Glutamatergic neuron (in vitro differentiated cells): ENCODE measurements at regions not wholly inside any gene's neighbourhood (a gene's known extent, or its start where the extent isn't known, plus 50 kb on each side); places are given as distances from the start of the nearest gene placed in this dataset.

Experiments
- DNase-seq: peaks from one replicate; pipeline ENCODE4 v3.0.0; 2022
- H3K27ac Mint-ChIP-seq: one replicate; pipeline ENCODE4 v1.8.0; 2020; ENCODE audit warnings: mild to moderate bottlenecking, mixed read lengths, inconsistent platforms; ENCODE audit not compliant: unreplicated experiment
- H3K27me3 Mint-ChIP-seq: one replicate; pipeline ENCODE4 v1.8.0; 2020; ENCODE audit warnings: mild to moderate bottlenecking, moderate library complexity, mixed read lengths, inconsistent platforms; ENCODE audit not compliant: unreplicated experiment
- H3K36me3 Mint-ChIP-seq: one replicate; pipeline ENCODE4 v1.8.0; 2020; ENCODE audit warnings: mild to moderate bottlenecking, mixed read lengths, inconsistent platforms; ENCODE audit not compliant: unreplicated experiment
- H3K4me1 Mint-ChIP-seq: one replicate; pipeline ENCODE4 v1.8.0; 2020; ENCODE audit warnings: mild to moderate bottlenecking, low read depth, mixed read lengths, inconsistent platforms; ENCODE audit not compliant: unreplicated experiment
- H3K4me3 Mint-ChIP-seq: one replicate; pipeline ENCODE4 v1.8.0; 2020; ENCODE audit warnings: mild to moderate bottlenecking, mixed read lengths, inconsistent platforms; ENCODE audit not compliant: unreplicated experiment
- H3K9me3 Mint-ChIP-seq: one replicate; pipeline ENCODE4 v1.8.0; 2020; ENCODE audit warnings: mild to moderate bottlenecking, moderate library complexity, mixed read lengths, inconsistent platforms; ENCODE audit not compliant: unreplicated experiment
- CTCF ChIP-seq: fragments of 200-600 bp; sonication (generic); IDR thresholded peaks from one replicate; pipeline ENCODE4 v1.5.0; 2021; ENCODE audit not compliant: partially characterized antibody, unreplicated experiment

GRCh38 chr11:70696076-70696475 lies 297.7 kb downstream of the CTTN start:
- Mint-ChIP-seq H3K27me3 (peaks cover 8% of the 10 kb centered on the region), H3K4me1 (no peaks in the 10 kb centered on the region), H3K27ac (no peak overlapping the region), H3K4me3 (no peak overlapping the region), H3K36me3 (peaks cover 8% of the 10 kb centered on the region), H3K9me3 (peaks cover 7% of the 10 kb centered on the region)
- no peak for TF ChIP-seq CTCF
- no peak for DNase-seq

- Mint-ChIP-seq H3K4me1 (no peaks in the 10 kb centered on the region), H3K36me3 (peaks cover 8% of the 10 kb centered on the region), H3K4me3 (no peak overlapping the region), H3K27ac (no peak overlapping the region), H3K9me3 (peaks cover 7% of the 10 kb centered on the region), H3K27me3 (peaks cover 8% of the 10 kb centered on the region)
- no peak for TF ChIP-seq CTCF
- DNase-seq, result no peak
These were observed 298.2 kb downstream of the CTTN start for GRCh38 chr11:70696564-70696963.

GRCh38 chr11:70697701-70698100 lies 299.4 kb downstream of the CTTN start:
- H3K4me3 Mint-ChIP-seq, result no peak overlapping the region
- no peak overlapping the region for H3K27ac Mint-ChIP-seq

GRCh38 chr11:70698871-70699270 lies 300.5 kb downstream of the CTTN start:
- no peaks in the 10 kb centered on the region for H3K4me1 Mint-ChIP-seq
- peaks cover 8% of the 10 kb centered on the region for H3K36me3 Mint-ChIP-seq
- no peak overlapping the region for H3K27ac Mint-ChIP-seq
- H3K27me3 Mint-ChIP-seq, result peaks cover 8% of the 10 kb centered on the region
- TF ChIP-seq CTCF, result no peak
- H3K9me3 Mint-ChIP-seq, result peaks cover 7% of the 10 kb centered on the region
- DNase-seq, result no peak
- no peak overlapping the region for H3K4me3 Mint-ChIP-seq

More at GRCh38 chr11:70697701-70698100, 299.4 kb downstream of the CTTN start:
- Mint-ChIP-seq H3K27me3 (peaks cover 8% of the 10 kb centered on the region), H3K4me1 (no peaks in the 10 kb centered on the region), H3K36me3 (peaks cover 8% of the 10 kb centered on the region), H3K9me3 (peaks cover 7% of the 10 kb centered on the region)
- DNase-seq, result no peak
- no peak for TF ChIP-seq CTCF

GRCh38 chr11:70699294-70700221 lies 301.2 kb downstream of the CTTN start:
- no peak overlapping the region for H3K27ac Mint-ChIP-seq
- no peak overlapping the region for H3K4me3 Mint-ChIP-seq
- no peaks in the 10 kb centered on the region for H3K4me1 Mint-ChIP-seq
- H3K9me3 Mint-ChIP-seq, result peaks cover 7% of the 10 kb centered on the region
- peaks cover 11% of the 10 kb centered on the region for H3K36me3 Mint-ChIP-seq
- DNase-seq, result no peak
- peaks cover 8% of the 10 kb centered on the region for H3K27me3 Mint-ChIP-seq
- TF ChIP-seq CTCF, result no peak
